H9 (cell line): ENCODE measurements at regions not wholly inside any gene's neighbourhood (a gene's known extent, or its start where the extent isn't known, plus 50 kb on each side); places are given as distances from the start of the nearest gene placed in this dataset.

Source experiments
- DNase-seq: peaks from one replicate; pipeline ENCODE4 v3.0.0-alpha.2; 2017
- H2AFZ ChIP-seq: one replicate; pipeline ENCODE4 v1.6.1; 2013; ENCODE audit warnings: mild to moderate bottlenecking, low read length, control low read depth, moderate library complexity
- H2AK5ac ChIP-seq: 2 replicates; pipeline ENCODE4 v1.6.1; 2013; ENCODE audit warnings: low read length, control low read depth, mixed read lengths; ENCODE audit not compliant: insufficient read length
- H2BK120ac ChIP-seq: one replicate; pipeline ENCODE4 v1.6.1; 2013; ENCODE audit warnings: low read depth, mild to moderate bottlenecking, low read length, control low read depth, inconsistent platforms; ENCODE audit not compliant: poor library complexity, severe bottlenecking
- H2BK12ac ChIP-seq: 2 replicates; pipeline ENCODE4 v1.6.1; 2013; ENCODE audit warnings: low read length, control low read depth, mixed read lengths, low read depth; ENCODE audit not compliant: insufficient read length
- H2BK15ac ChIP-seq: 2 replicates; pipeline ENCODE4 v1.6.1; 2013; ENCODE audit warnings: low read depth, low read length, control low read depth
- H2BK20ac ChIP-seq: one replicate; pipeline ENCODE4 v1.6.1; 2013; ENCODE audit warnings: low read depth, mild to moderate bottlenecking, low read length, control low read depth, inconsistent platforms; ENCODE audit not compliant: poor library complexity, severe bottlenecking
- H2BK5ac ChIP-seq: 2 replicates; pipeline ENCODE4 v1.6.1; 2013; ENCODE audit warnings: low read length, control low read depth, mixed read lengths; ENCODE audit not compliant: insufficient read length
- H3K14ac ChIP-seq: 2 replicates; pipeline ENCODE4 v1.6.1; 2013; ENCODE audit warnings: low read length, control low read depth; ENCODE audit not compliant: insufficient read depth
- H3K18ac ChIP-seq: 2 replicates; pipeline ENCODE4 v1.6.1; 2013; ENCODE audit warnings: low read depth, mild to moderate bottlenecking, mixed read lengths, low read length, control low read depth; ENCODE audit not compliant: insufficient read length
- H3K23ac ChIP-seq: 2 replicates; pipeline ENCODE4 v1.6.1; 2013; ENCODE audit warnings: low read length, control low read depth, mixed read lengths, low read depth; ENCODE audit not compliant: insufficient read length
- H3K23me2 ChIP-seq: 2 replicates; pipeline ENCODE4 v1.6.1; 2013; ENCODE audit warnings: low read depth, mild to moderate bottlenecking, mixed read lengths, low read length, control low read depth; ENCODE audit not compliant: insufficient read length, poor library complexity, severe bottlenecking
- H3K27ac ChIP-seq: 2 replicates; pipeline ENCODE4 v1.5.1; 2013; ENCODE audit warnings: low read length, control low read depth, mixed read lengths, low read depth; ENCODE audit not compliant: insufficient read length
- H3K27me3 ChIP-seq: 2 replicates; pipeline ENCODE4 v1.6.1; 2013; ENCODE audit warnings: low read length, control low read depth, inconsistent platforms; ENCODE audit not compliant: insufficient read depth
- H3K4ac ChIP-seq: 2 replicates; pipeline ENCODE4 v1.6.1; 2013; ENCODE audit warnings: low read depth, mild to moderate bottlenecking, control low read depth, inconsistent platforms, low read length, moderate library complexity
- H3K4me1 ChIP-seq: 2 replicates; pipeline ENCODE4 v1.6.1; 2013; ENCODE audit warnings: low read length, control low read depth, inconsistent platforms; ENCODE audit not compliant: insufficient read depth
- H3K4me2 ChIP-seq: 2 replicates; pipeline ENCODE4 v1.6.1; 2013; ENCODE audit warnings: low read length, control low read depth, mixed read lengths; ENCODE audit not compliant: insufficient read length, insufficient read depth
- H3K56ac ChIP-seq: 2 replicates; pipeline ENCODE4 v1.6.1; 2013; ENCODE audit warnings: low read depth, mild to moderate bottlenecking, mixed read lengths, low read length, control low read depth; ENCODE audit not compliant: insufficient read length
- H3K79me1 ChIP-seq: 2 replicates; pipeline ENCODE4 v1.6.1; 2013; ENCODE audit warnings: low read depth, mild to moderate bottlenecking, moderate library complexity, low read length, control low read depth, inconsistent platforms; ENCODE audit not compliant: insufficient read depth, poor library complexity, severe bottlenecking
- H3K79me2 ChIP-seq: 2 replicates; pipeline ENCODE4 v1.6.1; 2013; ENCODE audit warnings: low read length, control low read depth, inconsistent platforms; ENCODE audit not compliant: insufficient read depth
- H3K9ac ChIP-seq: 2 replicates; pipeline ENCODE4 v1.6.1; 2013; ENCODE audit warnings: low read length, control low read depth, mixed read lengths; ENCODE audit not compliant: insufficient read length; ENCODE audit errors: extremely low read depth
- H3K9me3 ChIP-seq: one replicate; pipeline ENCODE4 v1.6.1; 2013; ENCODE audit warnings: low read depth, low read length, inconsistent platforms; ENCODE audit not compliant: control insufficient read depth
- H3T11ph ChIP-seq: one replicate; pipeline ENCODE4 v1.6.1; 2013; ENCODE audit warnings: mild to moderate bottlenecking, low read length, control low read depth, inconsistent platforms
- H4K20me1 ChIP-seq: one replicate; pipeline ENCODE4 v1.6.1; 2013; ENCODE audit not compliant: control insufficient read depth, insufficient read length, insufficient read depth
- H4K5ac ChIP-seq: 2 replicates; pipeline ENCODE4 v1.6.1; 2013; ENCODE audit warnings: low read depth, mild to moderate bottlenecking, mixed read lengths, low read length, control low read depth; ENCODE audit not compliant: insufficient read length
- H4K8ac ChIP-seq: replicated peaks from 2 replicates; pipeline ENCODE4 v1.6.1; 2013; ENCODE audit warnings: low read length, control low read depth, mixed read lengths, low read depth; ENCODE audit not compliant: insufficient read length
- H4K91ac ChIP-seq: 2 replicates; pipeline ENCODE4 v1.6.1; 2013; ENCODE audit warnings: low read depth, mild to moderate bottlenecking, moderate library complexity, mixed read lengths, low read length, control low read depth; ENCODE audit not compliant: insufficient read length
- H3K27ac Mint-ChIP-seq, 3 experiments: 2 replicates in 2 of 3; 3 replicates in 1 of 3; pipeline ENCODE4 v1.8.0; 2020 to 2021; ENCODE audit warnings: mixed read lengths in 3 of 3, mild to moderate bottlenecking in 1 of 3, moderate library complexity in 1 of 3
- H3K27me3 Mint-ChIP-seq: 2 replicates; pipeline ENCODE4 v1.8.0; 2021; ENCODE audit warnings: low read depth, mild to moderate bottlenecking, moderate library complexity, mixed read lengths
- H3K36me3 Mint-ChIP-seq, 3 experiments: 2 replicates in 2 of 3; 3 replicates in 1 of 3; pipeline ENCODE4 v1.8.0; 2020 to 2021; ENCODE audit warnings: low read depth in 3 of 3, mixed read lengths in 3 of 3; ENCODE audit not compliant: insufficient read depth in 1 of 3
- H3K4me1 Mint-ChIP-seq, 2 experiments: 2 replicates each; pipeline ENCODE4 v1.8.0; 2020; ENCODE audit warnings: mixed read lengths in 2 of 2
- H3K4me3 Mint-ChIP-seq, 2 experiments: 2 replicates in 1 of 2; 3 replicates in 1 of 2; pipeline ENCODE4 v1.8.0; 2020 to 2021; ENCODE audit warnings: mild to moderate bottlenecking in 2 of 2, mixed read lengths in 2 of 2, moderate library complexity in 1 of 2
- H3K9me3 Mint-ChIP-seq, 2 experiments: 2 replicates in 1 of 2; 3 replicates in 1 of 2; pipeline ENCODE4 v1.8.0; 2020; ENCODE audit warnings: mild to moderate bottlenecking in 2 of 2, mixed read lengths in 2 of 2, moderate library complexity in 1 of 2
- WGBS: extraction: QIAGEN DNeasy Blood & Tissue Kit; methylation state at CpG from one replicate; pipeline ENCODE4 v1.1.7; 2013; ENCODE audit warnings: missing lambda C conversion rate, low lambda C conversion rate, mixed read lengths; ENCODE audit not compliant: insufficient read length; ENCODE audit errors: extremely low coverage; 5-methylcytosine and 5-hydroxymethylcytosine counted together
- TF ChIP-seq, protein P1 (sequence below): fragments of 200-600 bp; sonication (generic); conservative IDR thresholded peaks from 3 replicates; pipeline ENCODE4 v1.8.0; 2021; ENCODE audit warnings: antibody characterized with exemption, mild to moderate bottlenecking

DNA sequence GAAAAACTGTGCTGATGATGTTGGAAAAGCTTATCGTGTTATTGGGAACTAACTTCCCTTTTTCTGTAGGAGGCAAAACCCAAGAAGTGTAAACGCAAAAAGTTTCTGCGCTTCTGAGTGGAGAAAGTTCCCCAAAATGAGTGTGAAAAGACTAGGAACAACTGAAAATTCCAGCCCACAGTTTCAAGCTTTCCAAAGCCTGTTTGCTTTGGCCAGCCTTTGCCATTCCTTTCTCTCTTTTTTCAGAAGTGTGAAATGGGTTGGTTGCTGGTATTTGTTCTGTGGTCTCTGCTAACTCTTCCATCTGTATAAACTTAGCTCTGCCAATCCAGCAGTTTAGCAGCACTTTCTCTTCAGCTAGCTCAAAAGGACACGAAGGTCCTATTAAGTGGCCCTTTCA, 491.3 kb downstream of the MAFB start:
- no peak overlapping the region for H3T11ph ChIP-seq
- no peaks in the 10 kb centered on the region for H3K79me2 ChIP-seq
- H4K91ac ChIP-seq = no peak overlapping the region
- no peak overlapping the region for H3K14ac ChIP-seq
- H3K27me3 ChIP-seq = no peaks in the 10 kb centered on the region
- H3K27ac ChIP-seq = no peak overlapping the region
- no peak overlapping the region for H2BK12ac ChIP-seq
- DNase-seq = no peak
- H2BK15ac ChIP-seq = no peak overlapping the region
- H3K9me3 ChIP-seq = no peaks in the 10 kb centered on the region
- no peak overlapping the region for H2AFZ ChIP-seq
- H3K4me1 ChIP-seq = no peaks in the 10 kb centered on the region
- Mint-ChIP-seq H3K36me3 (no peaks in the 10 kb centered on the region), H3K27me3 (no peaks in the 10 kb centered on the region; the same call in 1 of the 2 replicates), H3K4me3 (no peak overlapping the region), H3K9me3 (no peaks in the 10 kb centered on the region), H3K4me1 (peaks cover 4 to 7% of the 10 kb centered on the region in 2 experiments; a peak in 1 of 4 replicates), H3K27ac (no peak overlapping the region; a peak in 1 of 7 replicates)
- H4K20me1 ChIP-seq = no peaks in the 10 kb centered on the region
- no peaks in the 10 kb centered on the region for H3K23me2 ChIP-seq
- H3K9ac ChIP-seq = no peak overlapping the region
- H3K56ac ChIP-seq = no peak overlapping the region
- no peaks in the 10 kb centered on the region for H3K79me1 ChIP-seq
- H2BK120ac ChIP-seq = no peak overlapping the region
- H3K23ac ChIP-seq = no peak overlapping the region
- no peak overlapping the region for H4K8ac ChIP-seq
- no peak overlapping the region for H3K18ac ChIP-seq
- no peak overlapping the region for H2BK20ac ChIP-seq
- TF ChIP-seq, protein P1, sequence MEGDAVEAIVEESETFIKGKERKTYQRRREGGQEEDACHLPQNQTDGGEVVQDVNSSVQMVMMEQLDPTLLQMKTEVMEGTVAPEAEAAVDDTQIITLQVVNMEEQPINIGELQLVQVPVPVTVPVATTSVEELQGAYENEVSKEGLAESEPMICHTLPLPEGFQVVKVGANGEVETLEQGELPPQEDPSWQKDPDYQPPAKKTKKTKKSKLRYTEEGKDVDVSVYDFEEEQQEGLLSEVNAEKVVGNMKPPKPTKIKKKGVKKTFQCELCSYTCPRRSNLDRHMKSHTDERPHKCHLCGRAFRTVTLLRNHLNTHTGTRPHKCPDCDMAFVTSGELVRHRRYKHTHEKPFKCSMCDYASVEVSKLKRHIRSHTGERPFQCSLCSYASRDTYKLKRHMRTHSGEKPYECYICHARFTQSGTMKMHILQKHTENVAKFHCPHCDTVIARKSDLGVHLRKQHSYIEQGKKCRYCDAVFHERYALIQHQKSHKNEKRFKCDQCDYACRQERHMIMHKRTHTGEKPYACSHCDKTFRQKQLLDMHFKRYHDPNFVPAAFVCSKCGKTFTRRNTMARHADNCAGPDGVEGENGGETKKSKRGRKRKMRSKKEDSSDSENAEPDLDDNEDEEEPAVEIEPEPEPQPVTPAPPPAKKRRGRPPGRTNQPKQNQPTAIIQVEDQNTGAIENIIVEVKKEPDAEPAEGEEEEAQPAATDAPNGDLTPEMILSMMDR = no peak
- H3K4me2 ChIP-seq = no peak overlapping the region
- no CpG with 5 or more reads among the region's 4 CpGs for WGBS
- H2BK5ac ChIP-seq = no peak overlapping the region
- no peak overlapping the region for H3K4ac ChIP-seq
- no peak overlapping the region for H4K5ac ChIP-seq
- H2AK5ac ChIP-seq = no peak overlapping the region
